ENCODE measurements at regions not wholly inside any gene's neighbourhood (a gene's known extent, or its start where the extent isn't known, plus 50 kb on each side); places are given as distances from the start of the nearest gene placed in this dataset.

DNA sequence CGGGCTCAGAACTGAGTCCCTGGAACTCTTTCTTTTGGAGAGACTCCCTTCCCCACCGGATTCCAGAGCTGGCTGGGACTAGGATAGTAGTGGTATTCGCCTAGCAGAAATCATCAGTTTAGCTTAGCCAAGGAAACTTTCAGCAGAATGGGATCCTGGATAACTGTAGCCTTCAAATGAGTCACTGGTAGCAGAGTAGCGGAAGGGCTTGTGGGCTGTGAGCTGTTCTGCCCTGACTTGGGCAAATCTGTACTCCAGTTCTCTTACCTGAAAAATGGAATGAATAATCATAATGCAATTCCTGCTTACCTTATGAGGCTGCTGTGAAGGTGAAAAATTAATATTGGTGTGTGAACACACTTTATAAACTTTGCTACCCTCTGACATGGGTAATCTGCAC is 244.3 kb upstream of the CHD6 start:
- WGBS, 2 experiments (ENCODE audit: extremely low coverage in 1 of 2, insufficient coverage in 1 of 2, insufficient read length in 1 of 2, insufficient replicate concordance in 2 of 2, low coverage in 1 of 2, low lambda C conversion rate in 2 of 2, missing lambda C conversion rate in 1 of 2), result 80% methylated on average over 4 of the region's 4 CpGs; no CpG with 5 or more reads in 1 of the 2 experiments
- peaks cover 0 to 9% of the 10 kb centered on the region in 2 experiments; a peak in 2 of 4 replicates for H3K9me3 ChIP-seq (ENCODE audit: insufficient read depth in 2 of 2, low read depth in 1 of 2, low read length in 1 of 2)
- H3K18ac ChIP-seq (ENCODE audit: extremely low read depth, low read length), result no peak overlapping the region
- no peak overlapping the region for H3K9ac ChIP-seq (replicated peaks in 1 of 4; ENCODE audit: extremely low read depth in 1 of 4, low read depth in 3 of 4, low read length in 3 of 4)
- no peaks in the 10 kb centered on the region for H3K27me3 ChIP-seq (replicated peaks in 1 of 4; ENCODE audit: control insufficient read depth in 3 of 4, extremely low read depth in 1 of 4, insufficient read depth in 3 of 4, low read length in 3 of 4)
- peaks cover 0 to 4% (median 2%) of the 10 kb centered on the region in 4 experiments; a peak in 2 of 7 replicates for H3K4me1 ChIP-seq (replicated peaks in 1 of 4; ENCODE audit: control insufficient read depth in 3 of 4, insufficient read depth in 4 of 4, low read length in 3 of 4)
- no peak overlapping the region for H2BK20ac ChIP-seq (ENCODE audit: low read length)
- no peak overlapping the region for H3K23ac ChIP-seq (ENCODE audit: insufficient read length)
- H4K8ac ChIP-seq (ENCODE audit: extremely low read depth, insufficient read depth, low read length), result no peak overlapping the region
- no peak overlapping the region for H3K56ac ChIP-seq (replicated peaks; ENCODE audit: insufficient read length, low read depth, low read length)
- H3K27ac ChIP-seq (ENCODE audit: low read depth, low read length), result no peak overlapping the region
- H3K4me3 ChIP-seq (ENCODE audit: extremely low read depth in 1 of 4, insufficient read depth in 2 of 4, low read depth in 3 of 4, low read length in 4 of 4), result no peak overlapping the region
- H3K79me1 ChIP-seq (ENCODE audit: low read depth, low read length), result no peaks in the 10 kb centered on the region
- ChIA-PET POLR2A (ENCODE audit: partially characterized antibody) (no interaction called here), CTCF (ENCODE audit: partially characterized antibody) (interaction anchor here (1.0 to 2.9 kb wide), 4 partner anchors 14 to 165 kb away, joined by 3 to 13 read pairs (median 4); no protein-coding TSS in a partner anchor)
- FAIRE-seq, result no peak
- no peak overlapping the region for H2BK12ac ChIP-seq (ENCODE audit: low read depth, low read length)
- H3K4me2 ChIP-seq (ENCODE audit: insufficient read depth in 1 of 2, low read depth in 2 of 2, low read length in 2 of 2), result no peak overlapping the region
- H2AK5ac ChIP-seq (ENCODE audit: low read depth, low read length), result no peak overlapping the region
- DNase-seq (ENCODE audit: low read depth in 1 of 2, low spot score in 2 of 2), result no peak
- H3K14ac ChIP-seq (ENCODE audit: insufficient read length), result no peak overlapping the region
- H3K36me3 ChIP-seq (ENCODE audit: control insufficient read depth in 2 of 4, insufficient read depth in 4 of 4, low read length in 3 of 4), result no peaks in the 10 kb centered on the region
- H3K4ac ChIP-seq (replicated peaks; ENCODE audit: insufficient read length, low read depth, low read length), result no peak overlapping the region
- no peak overlapping the region for H2BK120ac ChIP-seq (replicated peaks; ENCODE audit: low read depth, low read length)
- no peak overlapping the region for H2AFZ ChIP-seq (ENCODE audit: low read length)
- no peak overlapping the region for H4K91ac ChIP-seq (replicated peaks; ENCODE audit: insufficient read length, low read length)
- no peaks in the 10 kb centered on the region for H4K20me1 ChIP-seq (replicated peaks in 1 of 2; ENCODE audit: control insufficient read depth in 1 of 2, insufficient read depth in 2 of 2, low read length in 2 of 2)
- no peak overlapping the region for H2BK5ac ChIP-seq (ENCODE audit: low read depth, low read length)
- H3K23me2 ChIP-seq (ENCODE audit: low read depth, low read length), result no peaks in the 10 kb centered on the region
- no peaks in the 10 kb centered on the region for H3K79me2 ChIP-seq (ENCODE audit: control insufficient read depth in 1 of 2, insufficient read depth in 2 of 2, low read length in 2 of 2)
- no peak overlapping the region for H4K5ac ChIP-seq (ENCODE audit: insufficient read length, low read depth, low read length)
- H2BK15ac ChIP-seq (ENCODE audit: low read length), result no peak overlapping the region
- TF ChIP-seq, protein P1, sequence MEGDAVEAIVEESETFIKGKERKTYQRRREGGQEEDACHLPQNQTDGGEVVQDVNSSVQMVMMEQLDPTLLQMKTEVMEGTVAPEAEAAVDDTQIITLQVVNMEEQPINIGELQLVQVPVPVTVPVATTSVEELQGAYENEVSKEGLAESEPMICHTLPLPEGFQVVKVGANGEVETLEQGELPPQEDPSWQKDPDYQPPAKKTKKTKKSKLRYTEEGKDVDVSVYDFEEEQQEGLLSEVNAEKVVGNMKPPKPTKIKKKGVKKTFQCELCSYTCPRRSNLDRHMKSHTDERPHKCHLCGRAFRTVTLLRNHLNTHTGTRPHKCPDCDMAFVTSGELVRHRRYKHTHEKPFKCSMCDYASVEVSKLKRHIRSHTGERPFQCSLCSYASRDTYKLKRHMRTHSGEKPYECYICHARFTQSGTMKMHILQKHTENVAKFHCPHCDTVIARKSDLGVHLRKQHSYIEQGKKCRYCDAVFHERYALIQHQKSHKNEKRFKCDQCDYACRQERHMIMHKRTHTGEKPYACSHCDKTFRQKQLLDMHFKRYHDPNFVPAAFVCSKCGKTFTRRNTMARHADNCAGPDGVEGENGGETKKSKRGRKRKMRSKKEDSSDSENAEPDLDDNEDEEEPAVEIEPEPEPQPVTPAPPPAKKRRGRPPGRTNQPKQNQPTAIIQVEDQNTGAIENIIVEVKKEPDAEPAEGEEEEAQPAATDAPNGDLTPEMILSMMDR (IDR thresholded peaks at IDR 0.05; ENCODE audit: control extremely low read depth in 1 of 3, insufficient read depth in 1 of 3, low read depth in 1 of 3, low read length in 3 of 3), result no peak
- TF ChIP-seq CREB1 (IDR thresholded peaks at IDR 0.05) (no peak), TCF12 (IDR thresholded peaks at IDR 0.05; ENCODE audit: low read depth, low read length) (no peak), ASH2L (IDR thresholded peaks at IDR 0.05; ENCODE audit: low read length) (no peak), KDM4A (IDR thresholded peaks at IDR 0.05; ENCODE audit: low read depth, low read length, severe bottlenecking) (no peak), TEAD4 (IDR thresholded peaks at IDR 0.05; ENCODE audit: low read depth, low read length) (no peak)

Measured in H1 (cell line).